ENCODE measurements at regions not wholly inside any gene's neighbourhood (a gene's known extent, or its start where the extent isn't known, plus 50 kb on each side); places are given as distances from the start of the nearest gene placed in this dataset.

DNA sequence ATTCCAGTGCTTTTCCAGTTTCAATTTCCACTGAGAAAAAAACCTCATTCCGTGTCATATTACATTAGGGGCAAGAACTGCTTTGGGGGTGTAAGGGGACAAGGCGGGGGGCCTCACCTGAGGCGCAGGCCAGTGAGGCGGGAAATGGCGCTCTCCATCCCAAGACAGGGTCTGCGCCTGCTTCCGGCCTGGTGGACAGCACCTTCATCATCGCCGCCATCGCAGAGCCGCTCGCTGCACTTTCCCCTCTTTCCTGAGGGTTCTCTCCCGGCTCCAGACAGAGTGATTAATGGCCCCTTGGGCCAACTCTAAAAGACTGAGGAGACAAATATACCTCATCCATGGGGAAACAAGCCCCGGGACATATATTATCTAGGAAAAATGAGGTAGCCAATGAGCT, 270.0 kb upstream of the SOX4 start:
- TF ChIP-seq, protein P1, sequence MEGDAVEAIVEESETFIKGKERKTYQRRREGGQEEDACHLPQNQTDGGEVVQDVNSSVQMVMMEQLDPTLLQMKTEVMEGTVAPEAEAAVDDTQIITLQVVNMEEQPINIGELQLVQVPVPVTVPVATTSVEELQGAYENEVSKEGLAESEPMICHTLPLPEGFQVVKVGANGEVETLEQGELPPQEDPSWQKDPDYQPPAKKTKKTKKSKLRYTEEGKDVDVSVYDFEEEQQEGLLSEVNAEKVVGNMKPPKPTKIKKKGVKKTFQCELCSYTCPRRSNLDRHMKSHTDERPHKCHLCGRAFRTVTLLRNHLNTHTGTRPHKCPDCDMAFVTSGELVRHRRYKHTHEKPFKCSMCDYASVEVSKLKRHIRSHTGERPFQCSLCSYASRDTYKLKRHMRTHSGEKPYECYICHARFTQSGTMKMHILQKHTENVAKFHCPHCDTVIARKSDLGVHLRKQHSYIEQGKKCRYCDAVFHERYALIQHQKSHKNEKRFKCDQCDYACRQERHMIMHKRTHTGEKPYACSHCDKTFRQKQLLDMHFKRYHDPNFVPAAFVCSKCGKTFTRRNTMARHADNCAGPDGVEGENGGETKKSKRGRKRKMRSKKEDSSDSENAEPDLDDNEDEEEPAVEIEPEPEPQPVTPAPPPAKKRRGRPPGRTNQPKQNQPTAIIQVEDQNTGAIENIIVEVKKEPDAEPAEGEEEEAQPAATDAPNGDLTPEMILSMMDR (IDR thresholded peaks at IDR 0.05) = no peak
- no peak for TF ChIP-seq POLR2AphosphoS5 (IDR thresholded peaks at IDR 0.05)
